ENCODE measurements at regions not wholly inside any gene's neighbourhood (a gene's known extent, or its start where the extent isn't known, plus 50 kb on each side); places are given as distances from the start of the nearest gene placed in this dataset.

- DNase-seq (ENCODE audit: low read depth), result no peak
- no peak for TF ChIP-seq CTCF (conservative IDR thresholded peaks at IDR 0.05; ENCODE audit: low read depth, low read length)
- H3K4me3 ChIP-seq (ENCODE audit: low read length), result no peak overlapping the region
Observed at GRCh38 chr17:72236980-72237633, 116.3 kb downstream of the SOX9 start.

- TF ChIP-seq CTCF (conservative IDR thresholded peaks at IDR 0.05; ENCODE audit: low read depth, low read length), result no peak
- no peak overlapping the region for H3K4me3 ChIP-seq (ENCODE audit: low read length)
- DNase-seq (ENCODE audit: low read depth), result no peak
Observed at GRCh38 chr17:72238157-72238673, 117.4 kb downstream of the SOX9 start.

GRCh38 chr17:72239548-72239947 is 118.7 kb downstream of the SOX9 start:
- H3K4me3 ChIP-seq (ENCODE audit: low read length), result no peak overlapping the region
- TF ChIP-seq CTCF (conservative IDR thresholded peaks at IDR 0.05; ENCODE audit: low read depth, low read length), result no peak
- no peak for DNase-seq (ENCODE audit: low read depth)

GRCh38 chr17:72240333-72240732 is 119.5 kb downstream of the SOX9 start:
- no peak overlapping the region for H3K4me3 ChIP-seq (ENCODE audit: low read length)
- DNase-seq (ENCODE audit: low read depth), result no peak
- no peak for TF ChIP-seq CTCF (conservative IDR thresholded peaks at IDR 0.05; ENCODE audit: low read depth, low read length)

- no peak for DNase-seq (ENCODE audit: low read depth)
- no peak for TF ChIP-seq CTCF (conservative IDR thresholded peaks at IDR 0.05; ENCODE audit: low read depth, low read length)
Observed at GRCh38 chr17:72244494-72244893, 123.7 kb downstream of the SOX9 start.

GRCh38 chr17:72244956-72245355 is 124.1 kb downstream of the SOX9 start:
- no peak for DNase-seq (ENCODE audit: low read depth)
- no peak for TF ChIP-seq CTCF (conservative IDR thresholded peaks at IDR 0.05; ENCODE audit: low read depth, low read length)
- H3K4me3 ChIP-seq (ENCODE audit: low read length), result no peak overlapping the region

More at GRCh38 chr17:72244494-72244893, 123.7 kb downstream of the SOX9 start:
- H3K4me3 ChIP-seq (ENCODE audit: low read length), result no peak overlapping the region

- no peak for TF ChIP-seq CTCF (conservative IDR thresholded peaks at IDR 0.05; ENCODE audit: low read depth, low read length)
- DNase-seq (ENCODE audit: low read depth), result peak; percentile 26
- no peak overlapping the region for H3K4me3 ChIP-seq (ENCODE audit: low read length)
Observed at GRCh38 chr17:72249441-72249840, 128.6 kb downstream of the SOX9 start.
